ENCODE measurements at regions not wholly inside any gene's neighbourhood (a gene's known extent, or its start where the extent isn't known, plus 50 kb on each side); places are given as distances from the start of the nearest gene placed in this dataset.

GRCh38 chr11:81673001-81673400 lies 1060.7 kb downstream of the FAM181B start:
- DNase-seq (ENCODE audit: insufficient read length) (no peak), FAIRE-seq (no peak)
- TF ChIP-seq POLR2A (IDR thresholded peaks at IDR 0.05; ENCODE audit: low read depth, low read length) (no peak), POLR2AphosphoS5 (IDR thresholded peaks at IDR 0.05; ENCODE audit: low read depth, low read length) (no peak), TAF1 (IDR thresholded peaks at IDR 0.05; ENCODE audit: borderline replicate concordance, low read depth, low read length) (no peak)

GRCh38 chr11:81669935-81670543 lies 1063.6 kb downstream of the FAM181B start:
- no peak for TF ChIP-seq POLR2A (IDR thresholded peaks at IDR 0.05; ENCODE audit: low read depth, low read length)
- TF ChIP-seq TAF1 (IDR thresholded peaks at IDR 0.05; ENCODE audit: borderline replicate concordance, low read depth, low read length), result no peak
- TF ChIP-seq POLR2AphosphoS5 (IDR thresholded peaks at IDR 0.05; ENCODE audit: low read depth, low read length), result no peak
- DNase-seq (ENCODE audit: insufficient read length), result no peak
- FAIRE-seq, result no peak

- no peak for TF ChIP-seq TAF1 (IDR thresholded peaks at IDR 0.05; ENCODE audit: borderline replicate concordance, low read depth, low read length)
- TF ChIP-seq POLR2AphosphoS5 (IDR thresholded peaks at IDR 0.05; ENCODE audit: low read depth, low read length), result no peak
- no peak for TF ChIP-seq POLR2A (IDR thresholded peaks at IDR 0.05; ENCODE audit: low read depth, low read length)
- no peak for DNase-seq (ENCODE audit: insufficient read length)
- no peak for FAIRE-seq
Observed at GRCh38 chr11:81658722-81659121, 1074.9 kb downstream of the FAM181B start.

GRCh38 chr11:81655351-81655750 lies 1078.3 kb downstream of the FAM181B start:
- no peak for FAIRE-seq
- no peak for TF ChIP-seq POLR2A (IDR thresholded peaks at IDR 0.05; ENCODE audit: low read depth, low read length)
- no peak for DNase-seq (ENCODE audit: insufficient read length)

- no peak for TF ChIP-seq POLR2AphosphoS5 (IDR thresholded peaks at IDR 0.05; ENCODE audit: low read depth, low read length)
- TF ChIP-seq TAF1 (IDR thresholded peaks at IDR 0.05; ENCODE audit: borderline replicate concordance, low read depth, low read length), result no peak
- no peak for TF ChIP-seq POLR2A (IDR thresholded peaks at IDR 0.05; ENCODE audit: low read depth, low read length)
- no peak for FAIRE-seq
- DNase-seq (ENCODE audit: insufficient read length), result no peak
Observed at GRCh38 chr11:81647374-81647773, 1086.3 kb downstream of the FAM181B start.

GRCh38 chr11:81644239-81644840 lies 1089.3 kb downstream of the FAM181B start:
- FAIRE-seq (peak; percentile 80), DNase-seq (ENCODE audit: insufficient read length) (peak; percentile 3)
- TF ChIP-seq POLR2A (IDR thresholded peaks at IDR 0.05; ENCODE audit: low read depth, low read length), result no peak
- TF ChIP-seq POLR2AphosphoS5 (IDR thresholded peaks at IDR 0.05; ENCODE audit: low read depth, low read length), result no peak
- TF ChIP-seq TAF1 (IDR thresholded peaks at IDR 0.05; ENCODE audit: borderline replicate concordance, low read depth, low read length), result no peak

- DNase-seq (ENCODE audit: insufficient read length) (no peak), FAIRE-seq (no peak)
- TF ChIP-seq POLR2AphosphoS5 (IDR thresholded peaks at IDR 0.05; ENCODE audit: low read depth, low read length), result no peak
- TF ChIP-seq TAF1 (IDR thresholded peaks at IDR 0.05; ENCODE audit: borderline replicate concordance, low read depth, low read length), result no peak
- TF ChIP-seq POLR2A (IDR thresholded peaks at IDR 0.05; ENCODE audit: low read depth, low read length), result no peak
Observed at GRCh38 chr11:81634483-81634882, 1099.2 kb downstream of the FAM181B start.

- no peak for FAIRE-seq
- TF ChIP-seq POLR2AphosphoS5 (IDR thresholded peaks at IDR 0.05; ENCODE audit: low read depth, low read length) (no peak), POLR2A (IDR thresholded peaks at IDR 0.05; ENCODE audit: low read depth, low read length) (no peak), TAF1 (IDR thresholded peaks at IDR 0.05; ENCODE audit: borderline replicate concordance, low read depth, low read length) (no peak)
Observed at GRCh38 chr11:81602508-81602907, 1131.2 kb downstream of the FAM181B start.

GRCh38 chr11:81596704-81597103 lies 1137.0 kb downstream of the FAM181B start:
- DNase-seq (ENCODE audit: insufficient read length) (no peak), FAIRE-seq (no peak)
- TF ChIP-seq POLR2AphosphoS5 (IDR thresholded peaks at IDR 0.05; ENCODE audit: low read depth, low read length) (no peak), TAF1 (IDR thresholded peaks at IDR 0.05; ENCODE audit: borderline replicate concordance, low read depth, low read length) (no peak), POLR2A (IDR thresholded peaks at IDR 0.05; ENCODE audit: low read depth, low read length) (no peak)

More at GRCh38 chr11:81602508-81602907, 1131.2 kb downstream of the FAM181B start:
- no peak for DNase-seq (ENCODE audit: insufficient read length)

GRCh38 chr11:81585390-81585933 lies 1148.2 kb downstream of the FAM181B start:
- no peak for DNase-seq (ENCODE audit: insufficient read length)
- TF ChIP-seq POLR2A (IDR thresholded peaks at IDR 0.05; ENCODE audit: low read depth, low read length) (no peak), POLR2AphosphoS5 (IDR thresholded peaks at IDR 0.05; ENCODE audit: low read depth, low read length) (no peak), TAF1 (IDR thresholded peaks at IDR 0.05; ENCODE audit: borderline replicate concordance, low read depth, low read length) (no peak)
- no peak for FAIRE-seq

- no peak for FAIRE-seq
- DNase-seq (ENCODE audit: insufficient read length), result no peak
- TF ChIP-seq POLR2A (IDR thresholded peaks at IDR 0.05; ENCODE audit: low read depth, low read length) (no peak), POLR2AphosphoS5 (IDR thresholded peaks at IDR 0.05; ENCODE audit: low read depth, low read length) (no peak), TAF1 (IDR thresholded peaks at IDR 0.05; ENCODE audit: borderline replicate concordance, low read depth, low read length) (no peak)
Observed at GRCh38 chr11:81579339-81579738, 1154.3 kb downstream of the FAM181B start.

GRCh38 chr11:81578571-81578970 lies 1155.1 kb downstream of the FAM181B start:
- FAIRE-seq (no peak), DNase-seq (ENCODE audit: insufficient read length) (no peak)
- TF ChIP-seq TAF1 (IDR thresholded peaks at IDR 0.05; ENCODE audit: borderline replicate concordance, low read depth, low read length) (no peak), POLR2A (IDR thresholded peaks at IDR 0.05; ENCODE audit: low read depth, low read length) (no peak), POLR2AphosphoS5 (IDR thresholded peaks at IDR 0.05; ENCODE audit: low read depth, low read length) (no peak)

Measured in GM12892 (cell line).